ENCODE measurements at regions not wholly inside any gene's neighbourhood (a gene's known extent, or its start where the extent isn't known, plus 50 kb on each side); places are given as distances from the start of the nearest gene placed in this dataset.
"Not testable (repeated sequence)": the region's sequence is repeated elsewhere in the genome, so short reads cannot be mapped to it uniquely, and the experiment has no call there.

DNA sequence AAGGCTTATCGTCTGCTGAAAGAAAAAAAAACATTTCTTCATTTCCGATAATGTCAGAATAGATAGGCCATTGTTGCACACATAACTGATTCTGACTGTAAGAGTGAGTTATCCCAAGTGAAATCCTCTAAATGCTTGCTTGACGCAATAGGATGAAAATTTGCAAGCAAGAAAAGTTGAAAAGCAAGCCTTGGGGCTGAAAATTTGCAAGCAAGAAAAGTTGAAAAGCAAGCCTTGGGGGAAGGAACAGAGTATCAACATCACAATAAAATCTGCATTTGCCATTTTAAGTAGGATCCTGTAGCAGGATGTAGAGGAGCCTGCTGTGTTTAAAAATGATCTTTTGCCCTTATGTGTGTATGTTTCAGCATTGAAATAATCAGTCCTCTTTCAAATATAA lies 424.4 kb downstream of the KCNJ18 start:
- TF ChIP-seq, protein P1, sequence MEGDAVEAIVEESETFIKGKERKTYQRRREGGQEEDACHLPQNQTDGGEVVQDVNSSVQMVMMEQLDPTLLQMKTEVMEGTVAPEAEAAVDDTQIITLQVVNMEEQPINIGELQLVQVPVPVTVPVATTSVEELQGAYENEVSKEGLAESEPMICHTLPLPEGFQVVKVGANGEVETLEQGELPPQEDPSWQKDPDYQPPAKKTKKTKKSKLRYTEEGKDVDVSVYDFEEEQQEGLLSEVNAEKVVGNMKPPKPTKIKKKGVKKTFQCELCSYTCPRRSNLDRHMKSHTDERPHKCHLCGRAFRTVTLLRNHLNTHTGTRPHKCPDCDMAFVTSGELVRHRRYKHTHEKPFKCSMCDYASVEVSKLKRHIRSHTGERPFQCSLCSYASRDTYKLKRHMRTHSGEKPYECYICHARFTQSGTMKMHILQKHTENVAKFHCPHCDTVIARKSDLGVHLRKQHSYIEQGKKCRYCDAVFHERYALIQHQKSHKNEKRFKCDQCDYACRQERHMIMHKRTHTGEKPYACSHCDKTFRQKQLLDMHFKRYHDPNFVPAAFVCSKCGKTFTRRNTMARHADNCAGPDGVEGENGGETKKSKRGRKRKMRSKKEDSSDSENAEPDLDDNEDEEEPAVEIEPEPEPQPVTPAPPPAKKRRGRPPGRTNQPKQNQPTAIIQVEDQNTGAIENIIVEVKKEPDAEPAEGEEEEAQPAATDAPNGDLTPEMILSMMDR (IDR thresholded peaks at IDR 0.05) = not testable (repeated sequence)
- not testable (repeated sequence) for TF ChIP-seq ZFX (IDR thresholded peaks at IDR 0.05; ENCODE audit: borderline replicate concordance)
